Activated naive CD4-positive, alpha-beta T cell treated with Interleukin-2 at 50 U/mL for 16 hours (primary cell): ENCODE measurements at regions not wholly inside any gene's neighbourhood (a gene's known extent, or its start where the extent isn't known, plus 50 kb on each side); places are given as distances from the start of the nearest gene placed in this dataset.

ENCODE experiments used
- DNase-seq: peaks from one replicate; pipeline ENCODE4 v3.0.0-alpha.2; 2020

- no peak for DNase-seq
Observed at GRCh38 chr7:25316366-25316765, 88.1 kb upstream of the NPVF start.

GRCh38 chr7:25318047-25318446, 89.8 kb upstream of the NPVF start:
- DNase-seq, result no peak

- no peak for DNase-seq
Observed at GRCh38 chr7:25319707-25320106, 91.4 kb upstream of the NPVF start.

GRCh38 chr7:25320791-25321190, 92.5 kb upstream of the NPVF start:
- no peak for DNase-seq

GRCh38 chr7:25321424-25321823, 93.1 kb upstream of the NPVF start:
- no peak for DNase-seq

GRCh38 chr7:25322473-25322872, 94.2 kb upstream of the NPVF start:
- DNase-seq, result no peak

GRCh38 chr7:25325186-25325757, 97.0 kb upstream of the NPVF start:
- no peak for DNase-seq

GRCh38 chr7:25326501-25327156, 98.3 kb upstream of the NPVF start:
- DNase-seq, result no peak

- DNase-seq, result no peak
Observed at GRCh38 chr7:25329815-25330214, 101.5 kb upstream of the NPVF start.

- DNase-seq, result no peak
Observed at GRCh38 chr7:25333296-25333928, 105.1 kb upstream of the NPVF start.

GRCh38 chr7:25347360-25348066, 119.2 kb upstream of the NPVF start:
- DNase-seq, result no peak

- no peak for DNase-seq
Observed at GRCh38 chr7:25348104-25348503, 119.8 kb upstream of the NPVF start.

- DNase-seq, result no peak
Observed at GRCh38 chr7:25349283-25350017, 121.2 kb upstream of the NPVF start.

GRCh38 chr7:25350041-25350440, 121.8 kb upstream of the NPVF start:
- no peak for DNase-seq

- DNase-seq, result no peak
Observed at GRCh38 chr7:25351761-25352160, 123.5 kb upstream of the NPVF start.

GRCh38 chr7:25353196-25353595, 124.9 kb upstream of the NPVF start:
- no peak for DNase-seq

- no peak for DNase-seq
Observed at GRCh38 chr7:25353732-25354131, 125.4 kb upstream of the NPVF start.

GRCh38 chr7:25356534-25357151, 128.4 kb upstream of the NPVF start:
- no peak for DNase-seq

GRCh38 chr7:25358926-25359325, 130.6 kb upstream of the NPVF start:
- DNase-seq, result no peak

- no peak for DNase-seq
Observed at GRCh38 chr7:25359471-25360059, 131.3 kb upstream of the NPVF start.

GRCh38 chr7:25360451-25360850, 132.2 kb upstream of the NPVF start:
- DNase-seq, result no peak

- DNase-seq, result no peak
Observed at GRCh38 chr7:25361387-25361786, 133.1 kb upstream of the NPVF start.
